GDM1 (cell line): ENCODE measurements at regions not wholly inside any gene's neighbourhood (a gene's known extent, or its start where the extent isn't known, plus 50 kb on each side); places are given as distances from the start of the nearest gene placed in this dataset.

Experiments
- DNase-seq: peaks from one replicate; lab custom pipeline; 2025; lab: John Stamatoyannopoulos, UW

- no peak for DNase-seq
Observed at GRCh38 chr2:45212953-45213635, 203.8 kb upstream of the SIX2 start.

GRCh38 chr2:45211636-45212035, 202.4 kb upstream of the SIX2 start:
- peak; percentile 11 for DNase-seq

- DNase-seq, result no peak
Observed at GRCh38 chr2:45210462-45211195, 201.4 kb upstream of the SIX2 start.

- no peak for DNase-seq
Observed at GRCh38 chr2:45209875-45210274, 200.6 kb upstream of the SIX2 start.

- DNase-seq, result no peak
Observed at GRCh38 chr2:45209302-45209701, 200.1 kb upstream of the SIX2 start.

- no peak for DNase-seq
Observed at GRCh38 chr2:45207101-45207500, 197.8 kb upstream of the SIX2 start.

GRCh38 chr2:45205985-45206384, 196.7 kb upstream of the SIX2 start:
- DNase-seq, result no peak

GRCh38 chr2:45205480-45205879, 196.2 kb upstream of the SIX2 start:
- no peak for DNase-seq

GRCh38 chr2:45203400-45203799, 194.1 kb upstream of the SIX2 start:
- DNase-seq, result no peak

- no peak for DNase-seq
Observed at GRCh38 chr2:45199973-45200372, 190.7 kb upstream of the SIX2 start.

GRCh38 chr2:45195916-45196315, 186.7 kb upstream of the SIX2 start:
- no peak for DNase-seq

GRCh38 chr2:45194596-45194995, 185.3 kb upstream of the SIX2 start:
- no peak for DNase-seq

GRCh38 chr2:45193581-45193980, 184.3 kb upstream of the SIX2 start:
- no peak for DNase-seq

- DNase-seq, result no peak
Observed at GRCh38 chr2:45192991-45193390, 183.7 kb upstream of the SIX2 start.

GRCh38 chr2:45192481-45192880, 183.2 kb upstream of the SIX2 start:
- DNase-seq, result no peak

- no peak for DNase-seq
Observed at GRCh38 chr2:45191976-45192375, 182.7 kb upstream of the SIX2 start.

GRCh38 chr2:45191146-45191863, 182.1 kb upstream of the SIX2 start:
- no peak for DNase-seq

GRCh38 chr2:45190481-45190942, 181.3 kb upstream of the SIX2 start:
- DNase-seq, result no peak

GRCh38 chr2:45184606-45185005, 175.4 kb upstream of the SIX2 start:
- DNase-seq, result no peak

- no peak for DNase-seq
Observed at GRCh38 chr2:45182667-45183295, 173.5 kb upstream of the SIX2 start.

- DNase-seq, result no peak
Observed at GRCh38 chr2:45180779-45181178, 171.5 kb upstream of the SIX2 start.

GRCh38 chr2:45180033-45180746, 170.9 kb upstream of the SIX2 start:
- DNase-seq, result no peak
